Breast epithelium (tissue), 3 donors: ENCODE measurements at regions not wholly inside any gene's neighbourhood (a gene's known extent, or its start where the extent isn't known, plus 50 kb on each side); places are given as distances from the start of the nearest gene placed in this dataset.

Experiments
- CTCF ChIP-seq, 3 donors: fragments of 450-650 bp; IDR thresholded peaks; one replicate each; pipeline ENCODE4 v1.5.1; 2016 to 2017; ENCODE audit warnings: antibody characterized with exemption in 3 of 3, mild to moderate bottlenecking in 3 of 3, moderate library complexity in 3 of 3
- POLR2A ChIP-seq: fragments of 450-650 bp; IDR thresholded peaks from one replicate; pipeline ENCODE4 v1.6.1; 2016; ENCODE audit warnings: antibody characterized with exemption, mild to moderate bottlenecking, moderate library complexity
- POLR2AphosphoS5 ChIP-seq, 3 donors: sonication (generic); formaldehyde crosslinking; IDR thresholded peaks; one replicate each; pipeline ENCODE4 v1.6.1; 2017; ENCODE audit warnings: antibody characterized with exemption in 3 of 3

- no peak for TF ChIP-seq POLR2A
- no peak for TF ChIP-seq POLR2AphosphoS5 (IDR thresholded peaks at IDR 0.05)
- TF ChIP-seq CTCF (IDR thresholded peaks at IDR 0.05): no peak
Measured at GRCh38 chr6:169971081-169971861, 219.8 kb downstream of the ERMARD start.
